Neuron (in vitro differentiated cells): ENCODE measurements at regions not wholly inside any gene's neighbourhood (a gene's known extent, or its start where the extent isn't known, plus 50 kb on each side); places are given as distances from the start of the nearest gene placed in this dataset.

Experiments used
- H2AFZ ChIP-seq: one replicate; pipeline ENCODE4 v1.6.1; 2013; ENCODE audit warnings: low read depth, mild to moderate bottlenecking, inconsistent platforms, low read length, moderate library complexity
- H3K27me3 ChIP-seq: one replicate; pipeline ENCODE4 v1.6.1; 2013; ENCODE audit warnings: low read length; ENCODE audit not compliant: insufficient read depth
- H3K36me3 ChIP-seq: one replicate; pipeline ENCODE4 v1.6.1; 2013; ENCODE audit warnings: low read length; ENCODE audit not compliant: insufficient read depth
- H3K4me1 ChIP-seq: one replicate; pipeline ENCODE4 v1.6.1; 2013; ENCODE audit warnings: low read length; ENCODE audit not compliant: insufficient read depth
- H3K4me3 ChIP-seq: 2 replicates; pipeline ENCODE4 v1.5.1; 2013; ENCODE audit warnings: mild to moderate bottlenecking, low read length, moderate library complexity
- H3K9me3 ChIP-seq: one replicate; pipeline ENCODE4 v1.6.1; 2013; ENCODE audit warnings: low read length

- Histone ChIP-seq H3K36me3 (no peaks in the 10 kb centered on the region), H3K27me3 (no peaks in the 10 kb centered on the region), H3K4me1 (no peaks in the 10 kb centered on the region), H2AFZ (no peak overlapping the region), H3K9me3 (peaks cover 3% of the 10 kb centered on the region), H3K4me3 (no peak overlapping the region)
These were observed 294.3 kb downstream of the RPS24 start for GRCh38 chr10:78327778-78328591.

DNA sequence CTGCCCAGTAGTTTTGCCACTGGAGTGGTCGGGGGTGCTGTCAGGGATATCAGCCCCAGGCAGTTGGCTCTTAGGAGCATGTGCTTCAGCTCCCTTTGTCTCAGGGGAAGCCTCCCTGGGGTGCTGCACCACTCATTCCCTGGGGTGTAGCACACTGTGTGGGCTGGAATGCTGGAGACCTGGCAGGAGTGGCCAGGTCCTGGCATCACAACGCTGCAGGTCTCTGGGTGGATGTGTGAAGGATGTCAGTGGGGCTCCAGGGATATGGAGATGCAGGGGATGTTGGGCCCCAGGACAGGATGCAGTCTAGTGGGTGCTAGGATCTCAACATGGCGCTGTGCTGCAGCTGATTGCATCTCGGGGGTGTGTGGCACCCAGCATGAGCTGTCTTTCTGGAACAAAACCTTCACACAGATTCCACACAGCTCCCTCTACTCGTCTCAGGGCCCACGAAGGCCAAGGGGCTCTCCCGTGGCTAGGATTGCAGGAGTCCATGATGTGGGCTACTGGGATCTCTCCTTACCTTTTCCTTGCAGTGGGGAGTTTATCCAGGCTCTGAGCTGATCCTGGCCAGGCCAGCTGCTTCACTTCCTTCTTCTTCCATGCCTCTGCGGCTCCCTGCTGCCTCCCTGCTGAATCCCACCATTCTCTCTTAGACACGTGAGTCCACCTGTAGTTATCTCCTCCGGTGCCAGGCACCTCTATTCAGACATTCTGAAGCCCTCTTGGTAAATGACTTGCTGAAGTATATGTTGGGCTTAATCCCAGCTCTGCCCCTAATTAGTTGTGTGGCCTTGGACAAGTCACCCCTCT is 295.1 kb downstream of the RPS24 start:
- Histone ChIP-seq H3K4me3 (no peak overlapping the region), H3K27me3 (no peaks in the 10 kb centered on the region), H2AFZ (no peak overlapping the region), H3K4me1 (no peaks in the 10 kb centered on the region), H3K9me3 (peaks cover 3% of the 10 kb centered on the region), H3K36me3 (no peaks in the 10 kb centered on the region)

- no peak overlapping the region for H2AFZ ChIP-seq
- H3K4me1 ChIP-seq = peaks cover 9% of the 10 kb centered on the region
- H3K9me3 ChIP-seq = peaks cover 3% of the 10 kb centered on the region
- H3K4me3 ChIP-seq = no peak overlapping the region
- H3K27me3 ChIP-seq = no peaks in the 10 kb centered on the region
- no peaks in the 10 kb centered on the region for H3K36me3 ChIP-seq
These were observed 297.2 kb downstream of the RPS24 start for GRCh38 chr10:78330884-78331283.

DNA sequence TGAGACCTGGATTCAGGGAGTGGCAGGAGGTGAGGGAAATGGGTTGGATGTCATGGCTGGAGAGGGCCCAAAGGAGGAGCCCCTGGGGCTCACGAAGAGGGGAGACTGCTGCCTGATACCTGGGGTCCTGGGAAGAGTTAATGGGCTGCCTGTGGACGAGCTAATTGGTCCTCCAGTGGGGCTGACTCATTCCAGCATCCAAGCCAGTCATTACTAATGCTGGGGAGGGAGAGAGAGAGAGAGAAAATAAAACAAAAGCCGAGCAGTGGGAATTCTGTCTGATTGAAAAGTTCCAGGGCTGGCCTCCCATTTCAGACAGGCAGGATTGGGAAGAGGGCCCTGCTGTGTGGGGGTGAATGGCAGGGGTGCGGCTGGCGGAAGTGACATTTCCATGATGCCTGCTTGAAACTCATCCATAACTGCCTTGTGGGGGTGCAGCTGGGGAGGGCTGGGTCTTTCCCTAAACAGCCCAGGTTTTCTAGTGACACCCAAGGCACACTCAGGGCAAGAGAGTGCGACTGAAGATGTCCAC is 297.8 kb downstream of the RPS24 start:
- H3K36me3 ChIP-seq = no peaks in the 10 kb centered on the region
- no peak overlapping the region for H2AFZ ChIP-seq
- peaks cover 15% of the 10 kb centered on the region for H3K4me1 ChIP-seq
- H3K27me3 ChIP-seq = no peaks in the 10 kb centered on the region
- peaks cover 3% of the 10 kb centered on the region for H3K9me3 ChIP-seq
- H3K4me3 ChIP-seq = no peak overlapping the region

DNA sequence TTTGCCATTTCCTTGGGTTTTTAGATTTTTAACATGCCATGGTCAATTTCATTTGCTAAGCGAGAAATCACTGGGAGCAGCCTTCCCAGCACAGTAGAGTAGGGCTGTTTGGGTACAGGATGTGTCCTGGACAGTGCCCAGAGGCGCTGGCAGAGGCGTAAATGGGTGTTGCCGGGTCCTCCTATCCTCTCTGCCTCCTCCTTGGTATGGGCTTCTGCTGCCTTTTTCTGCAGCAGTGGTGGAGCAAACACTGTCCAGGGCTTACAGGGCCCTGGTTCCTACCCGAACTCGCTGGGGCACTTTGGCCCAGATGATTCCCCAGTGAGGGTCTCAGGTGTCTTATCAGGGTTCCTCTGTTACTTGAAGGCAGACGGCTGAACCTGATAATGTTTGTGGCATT is 298.3 kb downstream of the RPS24 start:
- Histone ChIP-seq H3K4me3 (no peak overlapping the region), H3K9me3 (peaks cover 3% of the 10 kb centered on the region), H2AFZ (no peak overlapping the region), H3K27me3 (no peaks in the 10 kb centered on the region), H3K36me3 (no peaks in the 10 kb centered on the region), H3K4me1 (peaks cover 16% of the 10 kb centered on the region)

GRCh38 chr10:78332657-78333056 is 299.0 kb downstream of the RPS24 start:
- Histone ChIP-seq H3K27me3 (no peaks in the 10 kb centered on the region), H3K9me3 (peaks cover 2% of the 10 kb centered on the region), H3K4me1 (peaks cover 16% of the 10 kb centered on the region), H3K4me3 (no peak overlapping the region), H2AFZ (no peak overlapping the region), H3K36me3 (no peaks in the 10 kb centered on the region)

DNA sequence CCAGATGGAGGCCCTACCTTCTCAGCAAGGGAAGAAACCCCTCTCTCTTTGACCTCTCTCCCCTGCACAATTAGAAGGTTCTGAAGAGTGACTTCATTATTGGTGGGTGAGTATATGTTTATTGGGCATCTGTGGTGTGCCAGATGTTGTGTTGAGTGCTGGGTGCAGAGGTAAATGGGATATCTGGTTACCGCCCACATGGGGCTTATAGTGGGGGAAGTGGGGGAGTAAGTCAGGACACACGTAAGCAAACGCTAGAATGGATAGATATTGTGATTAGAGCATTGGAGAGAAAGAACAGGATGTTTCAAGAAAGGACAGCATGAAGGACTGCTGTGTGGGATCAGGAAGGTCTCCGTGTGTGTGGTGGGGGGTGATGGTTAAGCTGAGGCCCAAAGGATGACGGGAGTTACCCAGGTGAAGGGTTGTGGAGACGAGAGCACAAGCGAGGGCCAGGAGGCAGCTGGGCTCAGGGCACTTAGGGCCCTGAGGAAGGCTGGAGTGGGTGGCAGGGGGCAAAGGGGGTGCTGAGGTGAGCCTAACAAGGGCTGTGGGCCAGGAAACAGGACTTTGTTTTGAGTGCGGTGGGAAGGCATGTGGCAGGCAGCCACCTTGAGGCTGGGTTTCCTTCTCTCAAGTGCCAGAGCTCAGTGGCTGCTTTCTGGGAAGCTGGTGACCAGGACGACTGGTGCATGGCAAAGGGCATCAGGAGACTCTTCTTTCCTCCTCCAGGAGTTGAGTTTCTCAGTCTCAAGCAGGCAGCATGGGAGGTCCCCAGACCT is 299.9 kb downstream of the RPS24 start:
- Histone ChIP-seq H3K4me1 (peaks cover 16% of the 10 kb centered on the region), H3K36me3 (no peaks in the 10 kb centered on the region), H2AFZ (no peak overlapping the region), H3K4me3 (no peak overlapping the region), H3K27me3 (no peaks in the 10 kb centered on the region), H3K9me3 (no peaks in the 10 kb centered on the region)

DNA sequence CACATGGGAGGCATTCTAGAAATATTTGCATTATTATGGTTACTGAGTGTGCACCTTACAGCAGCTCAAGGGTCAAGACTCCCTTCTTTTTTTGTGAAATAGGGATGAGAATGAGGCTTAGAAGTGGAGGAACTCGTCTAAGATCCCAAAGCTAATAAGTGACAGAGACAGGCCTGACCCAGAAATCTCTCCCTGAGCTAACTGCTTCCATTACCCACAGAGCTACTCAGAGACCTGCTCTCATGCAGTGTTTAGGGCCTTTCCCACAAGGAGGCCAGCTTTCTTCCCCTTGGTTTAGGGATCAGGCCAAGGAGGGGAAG is 301.7 kb downstream of the RPS24 start:
- Histone ChIP-seq H3K9me3 (no peaks in the 10 kb centered on the region), H3K27me3 (no peaks in the 10 kb centered on the region)

GRCh38 chr10:78335691-78336401 is 302.2 kb downstream of the RPS24 start:
- no peak overlapping the region for H3K4me3 ChIP-seq
- H3K9me3 ChIP-seq = no peaks in the 10 kb centered on the region
- no peak overlapping the region for H2AFZ ChIP-seq
- no peaks in the 10 kb centered on the region for H3K36me3 ChIP-seq
- peaks cover 16% of the 10 kb centered on the region for H3K4me1 ChIP-seq
- no peaks in the 10 kb centered on the region for H3K27me3 ChIP-seq

More for the DNA sequence above, 301.7 kb downstream of the RPS24 start:
- H3K36me3 ChIP-seq = no peaks in the 10 kb centered on the region
- no peak overlapping the region for H3K4me3 ChIP-seq
- H3K4me1 ChIP-seq = peaks cover 16% of the 10 kb centered on the region
- no peak overlapping the region for H2AFZ ChIP-seq

- H3K4me1 ChIP-seq = peaks cover 16% of the 10 kb centered on the region
These were observed 302.7 kb downstream of the RPS24 start for GRCh38 chr10:78336402-78336791.

DNA sequence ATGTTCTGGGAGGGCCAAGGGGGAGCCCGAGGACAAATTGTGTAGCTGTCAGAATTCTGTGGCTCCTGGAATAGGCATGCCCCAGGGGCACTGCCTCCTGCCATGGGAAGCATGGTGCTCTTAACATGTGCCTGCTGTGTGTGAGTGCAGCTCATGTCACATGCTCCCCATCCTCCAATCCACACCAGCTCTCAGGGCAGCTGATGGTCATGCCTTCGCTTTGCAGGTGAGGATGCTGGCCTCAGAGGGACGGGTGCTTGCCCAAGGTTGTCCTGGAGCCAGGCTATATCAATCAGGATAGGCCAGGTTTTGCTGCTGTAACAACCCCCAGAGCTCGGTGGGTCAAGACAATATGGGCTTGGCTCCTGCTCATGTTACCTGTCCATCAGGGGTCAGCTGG is 303.4 kb downstream of the RPS24 start:
- no peaks in the 10 kb centered on the region for H3K36me3 ChIP-seq
- H2AFZ ChIP-seq = no peak overlapping the region
- no peak overlapping the region for H3K4me3 ChIP-seq
- H3K27me3 ChIP-seq = no peaks in the 10 kb centered on the region
- no peaks in the 10 kb centered on the region for H3K9me3 ChIP-seq
- H3K4me1 ChIP-seq = peaks cover 16% of the 10 kb centered on the region

More at GRCh38 chr10:78336402-78336791, 302.7 kb downstream of the RPS24 start:
- Histone ChIP-seq H3K27me3 (no peaks in the 10 kb centered on the region), H2AFZ (no peak overlapping the region), H3K4me3 (no peak overlapping the region), H3K9me3 (no peaks in the 10 kb centered on the region), H3K36me3 (no peaks in the 10 kb centered on the region)

GRCh38 chr10:78337646-78338391 is 304.2 kb downstream of the RPS24 start:
- Histone ChIP-seq H3K27me3 (no peaks in the 10 kb centered on the region), H2AFZ (no peak overlapping the region), H3K4me3 (no peak overlapping the region), H3K9me3 (no peaks in the 10 kb centered on the region), H3K36me3 (no peaks in the 10 kb centered on the region), H3K4me1 (peaks cover 16% of the 10 kb centered on the region)
